B cell (primary cell): ENCODE measurements at regions not wholly inside any gene's neighbourhood (a gene's known extent, or its start where the extent isn't known, plus 50 kb on each side); places are given as distances from the start of the nearest gene placed in this dataset.
"Not testable (repeated sequence)": the region's sequence is repeated elsewhere in the genome, so short reads cannot be mapped to it uniquely, and the experiment has no call there.

Experiments
- ATAC-seq: fragments of 200-7000 bp; cut with Tn5 transposase; one replicate; pipeline ENCODE4 v1.10.0; 2021; ENCODE audit warnings: low read depth, mild to moderate bottlenecking, moderate number of reproducible peaks, moderate library complexity
- CTCF ChIA-PET: fragments of 350-600 bp; sonication (Branson Sonifier 250); formaldehyde crosslinking; loops from one replicate; lab custom pipeline; 2021; ENCODE audit warnings: antibody characterized with exemption, inconsistent platforms; lab: Charles Lee
- POLR2A ChIA-PET: fragments of 350-600 bp; sonication (Branson Sonifier 250); formaldehyde crosslinking; loops from one replicate; lab custom pipeline; 2021; ENCODE audit warnings: antibody characterized with exemption; lab: Charles Lee
- DNase-seq: peaks from one replicate; pipeline ENCODE4 v3.0.0; 2013
- H2AFZ ChIP-seq: 2 replicates; pipeline ENCODE4 v1.6.1; 2012; ENCODE audit warnings: mild to moderate bottlenecking, low read depth, low read length; ENCODE audit not compliant: insufficient read depth, poor library complexity, severe bottlenecking
- H3K27ac ChIP-seq, 2 donors: 1 replicate in 1 of 2; 2 replicates in 1 of 2; pipeline ENCODE4 v1.5.1; 2012 to 2013; ENCODE audit warnings: low read length in 2 of 2, mild to moderate bottlenecking in 2 of 2, moderate library complexity in 1 of 2
- H3K27me3 ChIP-seq, 4 experiments: fragments of 200-600 bp in 1 of 4; sonication (generic) in 1 of 4; replicated peaks in 1 of 4; 1 replicate in 2 of 4; 2 replicates in 2 of 4; pipeline versions ENCODE4 v1.6.1 to v1.7.0; 2013 to 2016; ENCODE audit warnings: low read length in 3 of 4, mild to moderate bottlenecking in 2 of 4, mixed read lengths in 1 of 4, moderate library complexity in 1 of 4; ENCODE audit not compliant: insufficient read depth in 4 of 4, control insufficient read depth in 3 of 4; ENCODE audit errors: control extremely low read depth in 1 of 4
- H3K36me3 ChIP-seq, 2 experiments: replicated peaks in 1 of 2; 1 replicate in 1 of 2; 2 replicates in 1 of 2; pipeline versions ENCODE4 v1.6.1 to v1.7.1; 2013; ENCODE audit warnings: low read length in 1 of 2; ENCODE audit not compliant: insufficient read depth in 2 of 2, control insufficient read depth in 1 of 2; ENCODE audit errors: control extremely low read depth in 1 of 2, extremely low read depth in 1 of 2
- H3K4me1 ChIP-seq, 2 donors: fragments of 200-600 bp in 1 of 2; sonication (generic) in 1 of 2; 1 replicate in 1 of 2; 2 replicates in 1 of 2; pipeline versions ENCODE4 v1.5.1 to v1.6.1; 2013 to 2017; ENCODE audit warnings: low read length in 2 of 2; ENCODE audit not compliant: control insufficient read depth in 2 of 2, insufficient read depth in 2 of 2
- H3K4me2 ChIP-seq: replicated peaks from 2 replicates; pipeline ENCODE3; 2012; ENCODE audit warnings: mild to moderate bottlenecking, low read depth, low read length; ENCODE audit not compliant: poor library complexity, severe bottlenecking
- H3K4me3 ChIP-seq, 5 experiments: fragments of 200-600 bp in 1 of 5; sonication (generic) in 1 of 5; 1 replicate in 3 of 5; 2 replicates in 2 of 5; pipeline versions ENCODE4 v1.5.1 to v1.7.0; 2011 to 2016; ENCODE audit warnings: low read length in 4 of 5, mild to moderate bottlenecking in 4 of 5, low read depth in 2 of 5, control low read depth in 1 of 5, moderate library complexity in 1 of 5; ENCODE audit not compliant: insufficient read depth in 1 of 5; ENCODE audit errors: control extremely low read depth in 1 of 5, extremely low read depth in 1 of 5
- H3K79me2 ChIP-seq: fragments of 200-600 bp; sonication (generic); one replicate; pipeline ENCODE4 v1.6.0; 2016; ENCODE audit warnings: low read length; ENCODE audit not compliant: control insufficient read depth, insufficient read depth
- H3K9ac ChIP-seq: fragments of 200-600 bp; sonication (generic); 2 replicates; pipeline ENCODE4 v1.6.1; 2017; ENCODE audit warnings: mild to moderate bottlenecking, low read length, moderate library complexity
- H3K9me3 ChIP-seq, 3 donors: one replicate each; pipeline versions ENCODE4 v1.6.1 to v1.7.1; 2013; ENCODE audit warnings: low read length in 2 of 3; ENCODE audit not compliant: control insufficient read depth in 2 of 3, insufficient read depth in 1 of 3; ENCODE audit errors: control extremely low read depth in 1 of 3
- H4K20me1 ChIP-seq: 2 replicates; pipeline ENCODE4 v1.6.0; 2012; ENCODE audit warnings: mild to moderate bottlenecking, low read length; ENCODE audit not compliant: insufficient read depth, control insufficient read depth, poor library complexity, severe bottlenecking
- H3K27ac Mint-ChIP-seq: one replicate; pipeline ENCODE4 v1.8.0; 2021; ENCODE audit warnings: mixed read lengths
- H3K27me3 Mint-ChIP-seq: one replicate; pipeline ENCODE4 v1.8.0; 2021; ENCODE audit warnings: mixed read lengths
- H3K4me1 Mint-ChIP-seq: one replicate; pipeline ENCODE4 v1.8.0; 2021; ENCODE audit warnings: mixed read lengths
- H3K4me3 Mint-ChIP-seq: one replicate; pipeline ENCODE4 v1.8.0; 2021; ENCODE audit warnings: mixed read lengths
- H3K9me3 Mint-ChIP-seq: one replicate; pipeline ENCODE4 v1.8.0; 2022; ENCODE audit warnings: mixed read lengths; ENCODE audit not compliant: insufficient read depth
- EZH2 ChIP-seq: IDR thresholded peaks from 2 replicates; pipeline ENCODE4 v1.6.1; 2012; ENCODE audit warnings: borderline replicate concordance, low read depth, mild to moderate bottlenecking, moderate library complexity, low read length; ENCODE audit not compliant: insufficient read depth, poor library complexity, severe bottlenecking
- WGBS: methylation state at CpG from one replicate; pipeline ENCODE4 v1.1.5; 2013; ENCODE audit warnings: missing lambda C conversion rate; ENCODE audit not compliant: insufficient coverage; 5-methylcytosine and 5-hydroxymethylcytosine counted together
- intact Hi-C: fragments of 100-400 bp; cut with micrococcal nuclease; formaldehyde crosslinking; loops from one replicate; pipeline ENCODE4 v1.10.0; 2022
- TF ChIP-seq, protein P1 (sequence below): fragments of 200-600 bp; IDR thresholded peaks from one replicate; pipeline ENCODE4 v1.8.0; 2022; ENCODE audit warnings: antibody characterized with exemption, mild to moderate bottlenecking

DNA sequence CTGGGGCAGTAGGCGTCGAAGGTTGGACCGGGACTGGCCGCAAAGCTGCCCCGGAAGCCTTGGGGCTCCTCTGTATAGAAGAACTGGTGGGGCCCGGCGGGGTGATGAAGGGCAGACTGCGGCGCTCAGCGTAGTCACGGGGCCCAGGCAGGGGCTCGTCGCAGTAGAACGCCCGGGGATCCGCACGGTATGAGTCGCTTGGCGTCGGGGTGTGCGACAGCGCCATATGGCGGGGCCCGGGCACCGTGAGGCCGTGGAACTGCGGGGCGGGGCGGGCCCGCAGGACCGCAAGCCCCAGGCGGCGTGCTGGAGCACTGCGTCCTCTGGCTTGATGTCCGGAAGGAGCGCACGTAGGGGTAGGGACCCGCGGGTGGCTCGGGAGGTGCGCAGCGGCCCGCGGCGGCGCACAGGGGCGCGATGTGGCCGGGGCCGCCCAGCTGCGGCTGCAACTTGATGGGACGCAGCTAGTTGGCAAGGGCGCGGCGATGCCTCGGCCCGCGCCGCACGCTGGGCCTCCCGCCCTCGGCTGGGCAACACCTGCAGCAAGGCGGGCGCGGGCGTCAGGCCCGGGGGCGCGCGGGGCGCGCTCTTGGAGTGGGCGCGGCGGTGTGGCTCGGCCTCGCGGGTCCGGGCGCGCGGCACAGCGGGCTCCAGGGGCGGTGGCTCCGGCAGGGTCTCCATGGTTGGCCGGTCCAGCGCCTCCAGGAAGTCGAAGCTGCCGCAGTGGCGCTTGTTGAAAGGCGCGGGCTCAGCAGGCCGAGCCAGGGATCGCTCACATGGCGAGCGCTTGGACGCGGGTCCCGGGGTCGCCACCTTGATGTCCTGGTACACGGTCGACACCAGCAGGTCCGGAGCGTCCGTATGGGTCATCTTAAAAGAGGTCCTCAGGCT is 251.4 kb downstream of the ANKRD30B start:
- H3K9ac ChIP-seq: no peak overlapping the region
- 52% methylated on average over 105 of the region's 105 CpGs for WGBS
- no peaks in the 10 kb centered on the region for H3K79me2 ChIP-seq
- H3K4me3 Mint-ChIP-seq: no peak overlapping the region
- no peaks in the 10 kb centered on the region for H3K36me3 ChIP-seq
- no peak for TF ChIP-seq EZH2
- TF ChIP-seq, protein P1, sequence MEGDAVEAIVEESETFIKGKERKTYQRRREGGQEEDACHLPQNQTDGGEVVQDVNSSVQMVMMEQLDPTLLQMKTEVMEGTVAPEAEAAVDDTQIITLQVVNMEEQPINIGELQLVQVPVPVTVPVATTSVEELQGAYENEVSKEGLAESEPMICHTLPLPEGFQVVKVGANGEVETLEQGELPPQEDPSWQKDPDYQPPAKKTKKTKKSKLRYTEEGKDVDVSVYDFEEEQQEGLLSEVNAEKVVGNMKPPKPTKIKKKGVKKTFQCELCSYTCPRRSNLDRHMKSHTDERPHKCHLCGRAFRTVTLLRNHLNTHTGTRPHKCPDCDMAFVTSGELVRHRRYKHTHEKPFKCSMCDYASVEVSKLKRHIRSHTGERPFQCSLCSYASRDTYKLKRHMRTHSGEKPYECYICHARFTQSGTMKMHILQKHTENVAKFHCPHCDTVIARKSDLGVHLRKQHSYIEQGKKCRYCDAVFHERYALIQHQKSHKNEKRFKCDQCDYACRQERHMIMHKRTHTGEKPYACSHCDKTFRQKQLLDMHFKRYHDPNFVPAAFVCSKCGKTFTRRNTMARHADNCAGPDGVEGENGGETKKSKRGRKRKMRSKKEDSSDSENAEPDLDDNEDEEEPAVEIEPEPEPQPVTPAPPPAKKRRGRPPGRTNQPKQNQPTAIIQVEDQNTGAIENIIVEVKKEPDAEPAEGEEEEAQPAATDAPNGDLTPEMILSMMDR: no peak
- no peaks in the 10 kb centered on the region for H3K27me3 ChIP-seq
- H3K4me1 ChIP-seq: no peaks in the 10 kb centered on the region
- no peaks in the 10 kb centered on the region for H4K20me1 ChIP-seq
- H3K4me2 ChIP-seq: no peak overlapping the region
- H3K27me3 Mint-ChIP-seq: no peaks in the 10 kb centered on the region
- H3K9me3 Mint-ChIP-seq: no peaks in the 10 kb centered on the region
- H3K9me3 ChIP-seq: peaks cover 0 to 58% (median 0%) of the 10 kb centered on the region in 3 donors
- ATAC-seq (no peak), DNase-seq (no peak)
- no peaks in the 10 kb centered on the region for H3K4me1 Mint-ChIP-seq
- H3K27ac ChIP-seq: no peak overlapping the region
- intact Hi-C loops: no loop called here
- no peak overlapping the region for H3K27ac Mint-ChIP-seq
- POLR2A ChIA-PET: no interaction called here
- H2AFZ ChIP-seq: no peak overlapping the region
- no peak overlapping the region for H3K4me3 ChIP-seq
- CTCF ChIA-PET: no interaction called here

GRCh38 chr18:15000119-15001037 is 252.4 kb downstream of the ANKRD30B start:
- ATAC-seq: peak; percentile 53
- H3K4me3 ChIP-seq, H4K20me1 ChIP-seq, POLR2A ChIA-PET, H3K9me3 Mint-ChIP-seq, H3K27ac Mint-ChIP-seq, H3K4me2 ChIP-seq, H3K9ac ChIP-seq, DNase-seq, H3K4me3 Mint-ChIP-seq, H3K4me1 Mint-ChIP-seq, H3K27me3 ChIP-seq, H3K79me2 ChIP-seq, H3K27ac ChIP-seq, H3K4me1 ChIP-seq, H3K27me3 Mint-ChIP-seq, H3K36me3 ChIP-seq, intact Hi-C loops, CTCF ChIA-PET, H2AFZ ChIP-seq: not testable (repeated sequence)
- H3K9me3 ChIP-seq: peaks cover 0 to 69% (median 0%) of the 10 kb centered on the region in 3 donors
- 66% methylated on average over 31 of the region's 54 CpGs for WGBS

GRCh38 chr18:15001038-15001794 is 253.2 kb downstream of the ANKRD30B start:
- DNase-seq, H3K27me3 ChIP-seq, H3K27ac ChIP-seq, H2AFZ ChIP-seq, ATAC-seq, H3K4me3 Mint-ChIP-seq, H3K36me3 ChIP-seq, H3K4me1 ChIP-seq, intact Hi-C loops, CTCF ChIA-PET, H3K79me2 ChIP-seq, H3K27ac Mint-ChIP-seq, H3K9me3 Mint-ChIP-seq, H3K9ac ChIP-seq, H3K4me2 ChIP-seq, H3K4me1 Mint-ChIP-seq, POLR2A ChIA-PET, H3K4me3 ChIP-seq, H4K20me1 ChIP-seq, H3K27me3 Mint-ChIP-seq: not testable (repeated sequence)
- WGBS: 94% methylated on average over 17 of the region's 21 CpGs
- peaks cover 0 to 76% (median 0%) of the 10 kb centered on the region in 3 donors for H3K9me3 ChIP-seq
